H1 (cell line): ENCODE measurements at regions not wholly inside any gene's neighbourhood (a gene's known extent, or its start where the extent isn't known, plus 50 kb on each side); places are given as distances from the start of the nearest gene placed in this dataset.

Experiments used
- KDM1A ChIP-seq: fragments of 200-600, 300-600 bp; sonication (generic); IDR thresholded peaks from 2 replicates; pipeline ENCODE4 v1.7.1; 2016; ENCODE audit warnings: mild to moderate bottlenecking, low read length, borderline replicate concordance

- no peak for TF ChIP-seq KDM1A
- TF ChIP-seq, all 59 proteins: peak for 0
Observed at GRCh38 chr5:125401724-125402622, 655.5 kb upstream of the ZNF608 start (continued).
